Liver (tissue), 8 donors: ENCODE measurements at regions not wholly inside any gene's neighbourhood (a gene's known extent, or its start where the extent isn't known, plus 50 kb on each side); places are given as distances from the start of the nearest gene placed in this dataset.

Experiments
- DNase-seq: peaks from one replicate; pipeline ENCODE4 v3.0.0-alpha.2; 2017; ENCODE audit warnings: low spot score
- H3K27ac ChIP-seq, 2 donors: one replicate each; pipeline ENCODE4 v1.7.0; 2013; ENCODE audit warnings: inconsistent platforms in 2 of 2, low read length in 2 of 2, control low read depth in 1 of 2, low read depth in 1 of 2, mild to moderate bottlenecking in 1 of 2
- H3K27me3 ChIP-seq, 4 donors: one replicate each; pipeline versions ENCODE4 v1.6.1 to v1.7.0; 2013; ENCODE audit warnings: low read length in 3 of 4, inconsistent platforms in 1 of 4, mild to moderate bottlenecking in 1 of 4, moderate library complexity in 1 of 4; ENCODE audit not compliant: control insufficient read depth in 4 of 4, insufficient read depth in 4 of 4
- H3K36me3 ChIP-seq, 4 donors: one replicate each; pipeline versions ENCODE4 v1.6.1 to v1.7.0; 2013; ENCODE audit warnings: low read length in 3 of 4, mild to moderate bottlenecking in 3 of 4, low read depth in 1 of 4, moderate library complexity in 1 of 4; ENCODE audit not compliant: control insufficient read depth in 4 of 4, insufficient read depth in 3 of 4
- H3K4me1 ChIP-seq, 4 donors: one replicate each; pipeline versions ENCODE4 v1.6.1 to v1.7.0; 2013; ENCODE audit warnings: low read length in 3 of 4, mild to moderate bottlenecking in 3 of 4, moderate library complexity in 1 of 4; ENCODE audit not compliant: control insufficient read depth in 4 of 4, insufficient read depth in 4 of 4
- H3K4me3 ChIP-seq, 3 donors: one replicate each; pipeline versions ENCODE4 v1.6.1 to v1.7.0; 2013; ENCODE audit warnings: low read length in 3 of 3, control low read depth in 1 of 3, low read depth in 1 of 3, mild to moderate bottlenecking in 1 of 3
- H3K9ac ChIP-seq, 2 donors: one replicate each; pipeline ENCODE4 v1.7.0; 2013; ENCODE audit warnings: low read length in 2 of 2, mild to moderate bottlenecking in 2 of 2, moderate library complexity in 2 of 2, control low read depth in 1 of 2, low read depth in 1 of 2
- H3K9me3 ChIP-seq, 4 donors: one replicate each; pipeline versions ENCODE4 v1.6.1 to v1.7.0; 2013; ENCODE audit warnings: low read length in 3 of 4; ENCODE audit not compliant: control insufficient read depth in 4 of 4
- EGR1 ChIP-seq, 2 donors: IDR thresholded peaks; 2 replicates each; pipeline ENCODE4 v1.6.1; 2016 to 2018; ENCODE audit warnings: antibody characterized with exemption in 2 of 2, low read depth in 2 of 2
- FOXA1 ChIP-seq: IDR thresholded peaks from 2 replicates; pipeline ENCODE4 v1.6.1; 2016; ENCODE audit warnings: antibody characterized with exemption
- FOXA2 ChIP-seq: IDR thresholded peaks from 2 replicates; pipeline ENCODE4 v1.6.1; 2016; ENCODE audit warnings: antibody characterized with exemption
- HNF4A ChIP-seq, 2 donors: conservative IDR thresholded peaks; 2 replicates each; pipeline ENCODE4 v1.6.1; 2016; ENCODE audit warnings: antibody characterized with exemption in 2 of 2, mild to moderate bottlenecking in 2 of 2
- JUND ChIP-seq, 2 donors: IDR thresholded peaks; 2 replicates each; pipeline ENCODE4 v1.6.1; 2016; ENCODE audit warnings: antibody characterized with exemption in 2 of 2
- MAX ChIP-seq: IDR thresholded peaks from 2 replicates; pipeline ENCODE4 v1.6.1; 2016; ENCODE audit warnings: antibody characterized with exemption
- NR2F2 ChIP-seq: IDR thresholded peaks from 2 replicates; pipeline ENCODE4 v1.6.1; 2016; ENCODE audit warnings: antibody characterized with exemption
- RAD21 ChIP-seq, 2 donors: IDR thresholded peaks; 2 replicates each; pipeline ENCODE4 v1.6.1; 2016; ENCODE audit warnings: antibody characterized with exemption in 2 of 2, mild to moderate bottlenecking in 2 of 2
- REST ChIP-seq: IDR thresholded peaks from 2 replicates; pipeline ENCODE4 v1.6.1; 2016; ENCODE audit warnings: antibody characterized with exemption, mild to moderate bottlenecking
- RXRA ChIP-seq, 2 donors: IDR thresholded peaks; 2 replicates each; pipeline ENCODE4 v1.6.1; 2017 to 2018; ENCODE audit warnings: antibody characterized with exemption in 2 of 2, mild to moderate bottlenecking in 1 of 2
- SP1 ChIP-seq: IDR thresholded peaks from 2 replicates; pipeline ENCODE4 v1.6.1; 2018; ENCODE audit warnings: antibody characterized with exemption, mild to moderate bottlenecking
- TAF1 ChIP-seq: conservative IDR thresholded peaks from 2 replicates; pipeline ENCODE4 v1.6.1; 2016; ENCODE audit warnings: antibody characterized with exemption, mild to moderate bottlenecking
- YY1 ChIP-seq: IDR thresholded peaks from 2 replicates; pipeline ENCODE4 v1.6.1; 2016; ENCODE audit warnings: antibody characterized with exemption, mild to moderate bottlenecking
- ZBTB33 ChIP-seq: IDR thresholded peaks from 2 replicates; pipeline ENCODE4 v1.6.1; 2016; ENCODE audit warnings: antibody characterized with exemption
- WGBS: extraction: QIAGEN DNeasy Blood & Tissue Kit; methylation state at CpG from one replicate; pipeline ENCODE4 v1.1.7; 2013; 5-methylcytosine and 5-hydroxymethylcytosine counted together
- TF ChIP-seq, protein P1 (sequence below): fragments of 150-350 bp; IDR thresholded peaks from 2 replicates; pipeline ENCODE4 v1.5.1; 2017; ENCODE audit warnings: improper control_type of control experiment, low read depth, low read length; ENCODE audit not compliant: missing input control
- donor health status: healthy.
- donor health status: healthy.
- donor health status: healthy.
- donor health status: healthy.
- donor health status: healthy.

DNA sequence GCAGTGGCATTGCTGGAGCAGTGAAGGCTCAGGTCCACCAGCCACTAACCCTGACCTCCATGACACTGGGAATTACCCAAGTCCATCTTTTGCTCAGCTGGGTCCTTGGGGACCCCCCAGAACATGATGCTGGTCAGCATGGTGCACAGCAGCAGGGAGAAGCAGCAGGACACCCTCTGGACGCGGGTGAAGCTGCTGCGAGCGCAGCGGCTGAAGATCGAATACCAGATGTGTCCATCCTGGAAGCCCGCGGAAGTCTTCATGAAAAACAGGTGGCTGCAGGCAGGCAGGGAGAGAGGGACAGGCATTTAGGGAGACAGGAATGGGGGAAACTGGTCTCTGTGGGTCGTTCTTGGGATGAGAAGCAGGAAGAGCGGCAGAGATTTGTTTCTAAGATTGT, 53.4 kb upstream of the GCSH start:
- WGBS: 89% methylated on average over 10 of the region's 10 CpGs
- H3K9me3 ChIP-seq: no peaks in the 10 kb centered on the region
- H3K4me1 ChIP-seq: no peaks in the 10 kb centered on the region
- no peaks in the 10 kb centered on the region for H3K36me3 ChIP-seq
- DNase-seq: no peak
- no peaks in the 10 kb centered on the region for H3K27me3 ChIP-seq
- H3K9ac ChIP-seq: no peak overlapping the region
- H3K4me3 ChIP-seq: no peak overlapping the region
- H3K27ac ChIP-seq: no peak overlapping the region
- TF ChIP-seq MAX (no peak), FOXA1 (no peak), YY1 (no peak), HNF4A (conservative IDR thresholded peaks at IDR 0.05) (no peak), JUND (IDR thresholded peaks at IDR 0.05) (no peak), REST (no peak), RAD21 (IDR thresholded peaks at IDR 0.05) (no peak), TAF1 (no peak), ZBTB33 (no peak), FOXA2 (no peak), NR2F2 (no peak)
- TF ChIP-seq, protein P1, sequence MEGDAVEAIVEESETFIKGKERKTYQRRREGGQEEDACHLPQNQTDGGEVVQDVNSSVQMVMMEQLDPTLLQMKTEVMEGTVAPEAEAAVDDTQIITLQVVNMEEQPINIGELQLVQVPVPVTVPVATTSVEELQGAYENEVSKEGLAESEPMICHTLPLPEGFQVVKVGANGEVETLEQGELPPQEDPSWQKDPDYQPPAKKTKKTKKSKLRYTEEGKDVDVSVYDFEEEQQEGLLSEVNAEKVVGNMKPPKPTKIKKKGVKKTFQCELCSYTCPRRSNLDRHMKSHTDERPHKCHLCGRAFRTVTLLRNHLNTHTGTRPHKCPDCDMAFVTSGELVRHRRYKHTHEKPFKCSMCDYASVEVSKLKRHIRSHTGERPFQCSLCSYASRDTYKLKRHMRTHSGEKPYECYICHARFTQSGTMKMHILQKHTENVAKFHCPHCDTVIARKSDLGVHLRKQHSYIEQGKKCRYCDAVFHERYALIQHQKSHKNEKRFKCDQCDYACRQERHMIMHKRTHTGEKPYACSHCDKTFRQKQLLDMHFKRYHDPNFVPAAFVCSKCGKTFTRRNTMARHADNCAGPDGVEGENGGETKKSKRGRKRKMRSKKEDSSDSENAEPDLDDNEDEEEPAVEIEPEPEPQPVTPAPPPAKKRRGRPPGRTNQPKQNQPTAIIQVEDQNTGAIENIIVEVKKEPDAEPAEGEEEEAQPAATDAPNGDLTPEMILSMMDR: no peak

DNA sequence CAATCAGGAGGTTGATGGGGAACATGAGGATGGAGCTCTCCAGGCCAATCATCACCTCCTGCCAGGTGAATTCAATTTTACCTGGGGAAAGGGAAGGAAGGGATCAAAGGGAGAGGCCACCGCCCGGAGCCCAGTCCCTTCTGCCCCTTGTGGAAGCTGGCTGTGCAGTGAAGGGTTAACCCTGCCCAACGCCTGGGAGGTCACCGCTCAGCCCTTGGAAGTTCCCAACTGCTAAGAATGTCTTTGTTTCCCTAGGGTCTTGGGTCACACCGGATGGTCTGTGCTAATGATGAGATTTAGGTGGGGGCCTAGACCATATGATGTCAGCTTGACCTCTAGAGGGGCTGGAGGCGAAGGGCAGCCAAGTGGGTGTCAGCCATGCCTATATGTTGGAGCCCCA, 52.1 kb upstream of the GCSH start:
- no peak for DNase-seq
- H3K9me3 ChIP-seq: no peaks in the 10 kb centered on the region
- no peaks in the 10 kb centered on the region for H3K36me3 ChIP-seq
- no peaks in the 10 kb centered on the region for H3K4me1 ChIP-seq
- no peak overlapping the region for H3K27ac ChIP-seq
- no peak overlapping the region for H3K4me3 ChIP-seq
- TF ChIP-seq FOXA1 (no peak), EGR1 (IDR thresholded peaks at IDR 0.05; ENCODE audit: low read depth in 2 of 2) (no peak), ZBTB33 (no peak), RXRA (IDR thresholded peaks at IDR 0.05) (no peak), FOXA2 (no peak), JUND (IDR thresholded peaks at IDR 0.05) (no peak), REST (no peak), TAF1 (no peak), SP1 (no peak)
- TF ChIP-seq, protein P1: no peak
- WGBS: 78% methylated on average over 6 of the region's 6 CpGs
- no peaks in the 10 kb centered on the region for H3K27me3 ChIP-seq
- H3K9ac ChIP-seq: no peak overlapping the region
